GM12864 (cell line): ENCODE measurements at regions not wholly inside any gene's neighbourhood (a gene's known extent, or its start where the extent isn't known, plus 50 kb on each side); places are given as distances from the start of the nearest gene placed in this dataset.
"Not testable (repeated sequence)": the region's sequence is repeated elsewhere in the genome, so short reads cannot be mapped to it uniquely, and the experiment has no call there.

Experiments used
- DNase-seq: peaks from one replicate; pipeline ENCODE4 v3.0.0-alpha.2; 2011; ENCODE audit warnings: low read depth
- H3K4me3 ChIP-seq: 2 replicates; pipeline ENCODE4 v1.5.1; 2011; ENCODE audit warnings: mild to moderate bottlenecking, low read depth, low read length, control low read depth
- CTCF ChIP-seq: IDR thresholded peaks from 2 replicates; pipeline ENCODE4 v1.5.1; 2011; ENCODE audit warnings: low read depth, mild to moderate bottlenecking, moderate library complexity, low read length, control low read depth, inconsistent platforms; ENCODE audit errors: missing control alignments

- TF ChIP-seq CTCF: no peak
- no peak overlapping the region for H3K4me3 ChIP-seq
- no peak for DNase-seq
These were observed 1583.1 kb upstream of the PCDH10 start for GRCh38 chr4:131566026-131566425.

GRCh38 chr4:131584587-131584986 is 1564.5 kb upstream of the PCDH10 start:
- no peak for TF ChIP-seq CTCF
- no peak for DNase-seq

GRCh38 chr4:131595140-131595539 is 1554.0 kb upstream of the PCDH10 start:
- DNase-seq: no peak
- H3K4me3 ChIP-seq: no peak overlapping the region
- no peak for TF ChIP-seq CTCF

More at GRCh38 chr4:131584587-131584986, 1564.5 kb upstream of the PCDH10 start:
- H3K4me3 ChIP-seq: no peak overlapping the region

GRCh38 chr4:131603705-131604104 is 1545.4 kb upstream of the PCDH10 start:
- no peak overlapping the region for H3K4me3 ChIP-seq
- no peak for DNase-seq
- no peak for TF ChIP-seq CTCF

- no peak overlapping the region for H3K4me3 ChIP-seq
- no peak for DNase-seq
- no peak for TF ChIP-seq CTCF
These were observed 1540.1 kb upstream of the PCDH10 start for GRCh38 chr4:131609039-131609438.

- not testable (repeated sequence) for DNase-seq, H3K4me3 ChIP-seq
These were observed 1538.6 kb upstream of the PCDH10 start for GRCh38 chr4:131610517-131610916.

- no peak for TF ChIP-seq CTCF
- H3K4me3 ChIP-seq: no peak overlapping the region
- no peak for DNase-seq
These were observed 1535.8 kb upstream of the PCDH10 start for GRCh38 chr4:131613086-131613823.

- no peak for TF ChIP-seq CTCF
- no peak for DNase-seq
- no peak overlapping the region for H3K4me3 ChIP-seq
These were observed 1535.3 kb upstream of the PCDH10 start for GRCh38 chr4:131613824-131614216.
